Left lobe of liver (tissue), 2 donors: ENCODE measurements at regions not wholly inside any gene's neighbourhood (a gene's known extent, or its start where the extent isn't known, plus 50 kb on each side); places are given as distances from the start of the nearest gene placed in this dataset.
A peak's percentile ranks its signal among the peaks of the same experiment; 100 is the strongest.

Source experiments
- ATAC-seq: fragments of 200-7000 bp; cut with Tn5 transposase; one replicate; pipeline ENCODE4 v1.9.1; 2020; ENCODE audit warnings: mild to moderate bottlenecking, moderate library complexity
- DNase-seq: peaks from one replicate; pipeline ENCODE4 v3.0.0-alpha.2; 2020; ENCODE audit warnings: low spot score
- donor health status: DM: no; HTN: no; CAD: no; lungs with moderate emphysema.
- donor health status: DM: no; HTN: yes; CAD: no.

DNA sequence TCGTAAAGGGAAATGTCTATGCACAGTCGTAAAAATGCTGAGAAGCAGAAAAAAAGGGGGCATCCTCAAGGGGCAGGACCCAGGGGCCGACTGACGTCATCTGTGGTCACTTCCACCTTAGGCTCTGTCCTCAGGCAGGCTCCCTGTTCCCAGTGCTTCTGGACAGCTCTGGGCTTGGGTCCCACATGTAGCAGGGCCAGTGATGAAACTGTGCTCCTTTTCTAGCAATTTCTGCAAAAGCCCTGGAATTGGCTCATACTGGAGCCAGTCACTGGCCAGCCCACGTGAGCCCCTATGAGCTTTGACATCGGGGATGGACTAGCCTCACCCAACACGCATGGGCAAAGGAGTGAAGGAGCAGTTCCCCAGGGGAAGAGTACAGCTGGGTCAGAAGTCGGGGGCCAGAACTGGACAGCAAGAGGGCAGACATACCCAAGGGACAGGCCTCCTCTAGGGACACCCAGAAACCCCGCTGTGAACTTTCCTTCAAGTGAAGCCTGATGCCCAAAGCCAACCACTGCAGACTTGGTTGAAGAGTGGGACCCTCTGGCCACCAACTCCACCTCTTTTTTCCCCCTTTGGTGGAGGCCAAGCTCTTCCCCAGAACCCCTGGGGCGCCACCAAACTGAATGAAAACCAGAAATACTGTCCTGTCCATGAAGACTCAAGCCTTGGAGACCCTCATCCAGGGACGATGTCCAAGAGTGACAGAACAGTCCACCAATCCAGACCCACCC, 1349.0 kb downstream of the BRD1 start:
- DNase-seq (peak; percentile 10), ATAC-seq (no peak)

DNA sequence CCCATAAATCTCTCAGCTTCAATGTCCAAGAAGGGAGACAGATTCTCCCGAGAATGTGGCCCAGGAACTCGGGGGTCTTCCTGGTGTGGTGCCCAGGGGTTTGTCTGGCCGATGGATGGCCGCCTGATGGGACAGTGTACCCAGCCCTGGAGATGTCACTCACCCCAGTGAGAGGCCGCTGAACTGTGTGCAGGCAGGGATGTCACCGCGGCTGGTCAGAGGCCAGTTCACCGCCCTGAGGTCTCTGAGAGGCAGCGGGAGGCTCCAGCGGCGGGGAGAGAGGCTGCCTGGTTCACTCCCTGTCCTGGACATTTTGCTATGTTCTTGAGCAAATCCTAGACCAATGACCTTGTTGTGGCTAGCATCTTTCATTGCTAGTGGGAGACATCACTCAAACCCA, 1349.5 kb downstream of the BRD1 start:
- no peak for DNase-seq

DNA sequence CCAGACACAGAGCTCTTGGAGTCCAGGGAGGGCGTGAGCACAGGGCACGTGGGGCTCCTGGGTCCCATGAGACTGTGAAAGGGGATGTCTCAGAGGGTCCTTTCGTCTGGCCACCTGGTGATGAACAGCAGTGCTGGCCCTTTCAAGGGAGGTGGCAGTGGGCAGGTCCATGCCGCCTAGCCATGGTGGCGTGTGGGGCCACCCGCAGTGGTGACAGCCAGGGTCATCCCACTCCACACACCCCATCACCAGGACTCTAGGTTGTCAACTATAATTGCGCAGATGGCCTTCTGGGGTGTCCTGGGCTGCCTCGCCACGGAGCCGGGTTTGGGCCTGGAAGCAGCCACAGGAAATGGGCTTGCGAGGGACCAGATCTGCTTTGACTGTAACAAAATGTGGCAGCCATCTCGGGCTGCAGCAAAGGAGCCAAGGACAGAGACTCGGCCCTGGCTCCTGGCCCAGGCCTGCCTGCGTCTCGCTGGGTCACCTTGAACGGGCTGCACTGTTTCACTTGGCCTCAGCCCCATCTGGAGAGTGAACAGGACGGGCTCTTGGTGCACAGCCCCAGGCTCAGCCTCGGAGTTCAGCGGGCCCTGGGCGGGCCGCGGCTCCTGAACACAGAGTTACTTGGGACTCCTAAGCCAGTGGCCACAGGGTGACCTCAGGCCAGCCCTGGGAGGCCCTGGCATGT, 1350.5 kb downstream of the BRD1 start:
- no peak for DNase-seq
- ATAC-seq: peak; percentile 39

More for the DNA sequence above, 1349.5 kb downstream of the BRD1 start:
- no peak for ATAC-seq

DNA sequence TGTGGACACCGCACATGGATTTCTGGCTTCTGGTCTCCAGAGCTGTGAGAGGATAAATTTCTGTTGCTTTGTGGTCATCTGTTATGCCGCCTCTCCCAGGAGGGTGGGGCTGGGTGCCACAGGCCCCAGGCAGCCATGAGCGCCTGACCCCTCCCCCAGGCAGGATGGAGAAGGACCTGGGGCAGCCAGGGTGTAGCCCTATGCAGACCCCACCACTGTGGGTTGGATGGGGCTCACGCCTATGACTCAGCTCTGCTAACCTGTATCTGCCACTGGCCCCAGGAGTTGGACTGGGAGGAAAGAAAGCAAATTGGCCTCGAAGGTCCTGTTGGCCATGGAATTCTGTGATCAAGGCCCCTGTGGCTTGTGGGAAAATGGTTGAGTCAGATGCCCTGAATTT, 1351.1 kb downstream of the BRD1 start:
- ATAC-seq (no peak), DNase-seq (no peak)

DNA sequence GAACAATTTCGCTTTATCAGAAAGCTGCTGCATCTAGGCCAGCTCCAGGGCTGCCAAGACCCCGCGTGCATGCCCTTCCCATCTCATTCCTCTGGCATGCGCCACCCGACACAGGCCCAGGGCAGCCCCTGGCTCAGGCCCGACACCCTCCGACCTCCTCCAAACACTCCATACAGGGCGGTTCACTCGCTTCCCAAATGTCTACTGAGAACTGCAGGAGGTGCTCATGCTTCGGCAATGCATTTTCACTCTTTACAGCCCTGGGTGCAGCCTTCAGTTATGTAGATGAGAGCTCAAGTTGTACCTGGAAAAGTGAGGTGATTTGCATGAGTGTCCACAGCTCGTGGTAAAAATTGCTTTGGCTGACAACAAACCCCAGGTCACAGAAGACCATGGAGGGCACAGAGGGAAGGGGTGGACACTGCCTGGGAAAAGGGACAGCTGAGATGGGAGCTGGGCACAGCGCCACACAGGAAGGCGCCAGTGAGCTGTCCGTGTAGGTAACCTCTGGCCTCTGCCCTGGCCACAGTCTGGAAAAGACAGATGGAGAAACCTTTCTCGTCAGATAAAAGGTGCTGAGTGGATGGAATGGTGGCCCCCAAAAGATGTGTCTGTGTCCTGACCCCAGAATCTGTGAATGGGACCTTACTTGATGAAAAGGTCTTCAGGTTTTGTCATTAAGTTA, 1351.9 kb downstream of the BRD1 start:
- no peak for ATAC-seq
- peak; percentile 30 for DNase-seq

DNA sequence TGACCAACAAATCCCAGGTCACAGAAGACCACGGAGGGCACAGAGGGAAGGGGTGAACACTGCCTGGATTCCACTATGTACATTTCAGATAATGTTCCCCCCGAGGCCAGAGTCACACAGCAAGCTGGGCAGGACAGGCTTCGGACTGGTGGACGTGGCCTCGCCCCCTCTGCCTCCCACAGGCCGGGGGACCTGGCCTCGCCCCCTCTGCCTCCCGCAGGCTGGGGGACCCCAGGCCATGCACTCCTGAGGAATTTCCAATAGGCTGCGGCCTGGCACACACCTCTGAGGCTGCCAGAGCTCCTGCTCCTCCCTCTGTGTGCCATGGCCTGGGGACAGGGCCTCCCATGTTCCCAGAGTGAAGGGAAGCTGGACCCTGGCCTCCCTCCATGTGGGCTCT, 1352.8 kb downstream of the BRD1 start:
- DNase-seq (peak; percentile 27), ATAC-seq (no peak)

DNA sequence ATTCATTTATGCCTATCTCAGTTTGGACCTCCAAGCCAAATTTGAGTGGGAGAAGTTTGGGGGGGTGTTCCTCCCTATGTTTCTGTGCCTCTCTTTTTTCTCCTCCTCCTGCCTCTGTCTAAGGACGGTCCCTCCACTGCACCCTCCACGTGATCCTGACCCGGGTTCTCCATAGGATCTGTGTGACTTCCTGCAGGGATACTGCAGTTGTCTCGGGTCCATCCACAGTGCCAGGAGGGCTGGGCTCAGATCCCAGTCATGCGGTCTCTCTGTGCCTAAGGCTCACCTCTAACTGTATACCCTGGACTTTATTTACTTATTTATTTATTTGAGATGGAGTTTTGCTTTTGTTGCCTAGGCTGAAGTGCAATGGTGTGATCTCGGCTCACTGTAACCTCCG, 1354.5 kb downstream of the BRD1 start:
- no peak for ATAC-seq
- peak; percentile 15 for DNase-seq

DNA sequence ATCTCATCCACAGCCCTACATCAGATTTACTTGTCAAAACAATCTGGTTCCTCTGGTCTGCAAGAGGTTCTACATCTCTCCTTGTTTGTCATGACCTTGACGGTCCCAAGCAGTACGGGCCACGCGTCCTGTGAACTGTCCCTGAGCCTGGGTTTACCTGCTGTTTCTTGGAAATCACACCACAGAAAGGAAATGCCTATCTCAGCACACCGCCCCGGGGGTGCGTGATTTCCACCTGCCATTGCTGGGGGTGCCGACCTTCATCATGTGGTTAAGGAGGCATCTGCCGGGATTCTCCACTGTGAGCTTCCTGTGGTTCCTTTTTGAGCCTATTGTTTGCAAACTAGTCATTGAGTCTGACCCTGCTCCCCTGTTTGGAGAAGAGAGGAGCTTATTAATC, 1363.4 kb downstream of the BRD1 start:
- no peak for DNase-seq
- ATAC-seq: no peak

DNA sequence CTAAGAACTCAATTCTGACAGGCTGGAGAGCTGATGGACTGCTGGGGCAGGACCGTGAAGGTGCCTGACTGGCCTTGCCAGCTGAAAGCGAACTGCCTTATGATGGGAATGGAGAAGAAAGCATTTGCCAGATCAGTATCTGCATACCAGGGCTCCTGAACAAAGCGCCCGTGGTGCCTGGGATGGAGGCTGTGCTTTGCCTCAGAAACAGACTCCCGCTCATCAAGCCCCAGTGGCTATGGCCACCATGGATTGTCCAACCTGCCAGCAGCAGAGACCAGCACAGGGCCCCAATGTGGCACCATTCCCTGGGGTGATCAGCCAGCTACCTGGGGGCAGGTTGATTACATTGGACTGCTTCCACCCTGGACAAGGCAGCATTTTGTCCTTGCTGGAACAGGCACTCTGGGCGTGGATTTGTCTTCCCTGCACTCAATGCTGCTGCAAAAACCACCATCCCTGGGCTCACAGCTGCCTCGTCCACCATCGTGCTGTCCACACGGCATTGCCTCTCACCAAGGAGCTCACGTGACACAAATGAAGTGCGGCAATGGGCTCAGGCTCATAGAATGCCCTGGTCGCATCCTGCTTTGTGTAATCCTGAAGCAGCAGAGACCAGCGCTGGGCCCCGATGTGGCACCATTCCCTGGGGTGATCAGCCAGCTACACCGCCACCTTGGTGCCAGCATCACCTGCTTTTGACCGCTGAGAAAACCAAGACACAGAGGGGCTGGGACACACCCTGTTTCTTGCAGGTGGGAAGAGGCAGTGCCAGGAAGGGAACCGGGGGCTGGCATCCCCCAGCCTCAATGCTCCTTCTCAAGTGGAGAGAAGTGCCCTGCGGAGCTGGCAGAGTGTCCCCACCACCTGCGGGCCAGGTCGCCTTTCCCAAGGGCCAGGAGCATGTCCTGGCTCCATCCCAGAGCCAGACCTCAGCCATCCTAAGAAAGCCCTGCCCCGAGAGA, 1367.5 kb downstream of the BRD1 start:
- DNase-seq (no peak), ATAC-seq (no peak)

DNA sequence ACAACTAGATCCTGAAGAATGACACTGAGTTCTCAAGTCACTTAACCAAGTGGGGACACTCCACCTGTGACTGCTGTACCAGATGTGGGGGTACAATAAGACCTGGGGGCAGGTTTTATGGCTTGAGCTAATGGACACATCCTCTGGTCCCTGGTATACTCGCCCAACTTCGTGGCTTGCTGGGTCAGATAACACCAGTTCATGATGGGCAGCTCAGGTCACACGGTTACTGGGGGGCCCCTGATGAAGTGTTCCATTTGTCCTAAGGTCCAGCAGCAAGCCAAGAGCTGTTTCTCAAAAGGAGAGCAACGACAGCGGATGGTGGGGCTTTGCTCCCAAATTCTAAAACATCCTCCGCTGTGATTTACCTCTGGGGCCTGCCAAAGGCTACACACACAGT, 1368.4 kb downstream of the BRD1 start:
- ATAC-seq (no peak), DNase-seq (no peak)

DNA sequence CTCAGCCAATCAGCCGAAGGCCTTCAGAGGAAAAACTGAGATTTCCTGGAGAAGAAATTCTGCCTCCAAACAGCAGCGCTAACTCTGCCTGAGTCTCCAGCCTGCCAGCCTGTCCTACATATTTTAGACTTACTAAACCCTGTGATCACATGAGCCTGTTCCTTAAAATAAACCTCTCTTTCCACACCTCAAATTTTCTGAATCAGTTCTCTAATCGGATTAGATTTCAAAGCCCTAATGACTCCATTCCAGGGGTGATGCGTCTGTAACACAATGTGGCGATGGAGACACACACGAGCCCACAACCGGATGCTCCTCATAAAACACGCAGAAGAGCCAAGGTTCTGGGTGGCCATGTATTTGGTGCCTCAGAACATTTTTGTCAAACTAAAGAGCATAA, 1371.2 kb downstream of the BRD1 start:
- ATAC-seq: no peak
- no peak for DNase-seq

DNA sequence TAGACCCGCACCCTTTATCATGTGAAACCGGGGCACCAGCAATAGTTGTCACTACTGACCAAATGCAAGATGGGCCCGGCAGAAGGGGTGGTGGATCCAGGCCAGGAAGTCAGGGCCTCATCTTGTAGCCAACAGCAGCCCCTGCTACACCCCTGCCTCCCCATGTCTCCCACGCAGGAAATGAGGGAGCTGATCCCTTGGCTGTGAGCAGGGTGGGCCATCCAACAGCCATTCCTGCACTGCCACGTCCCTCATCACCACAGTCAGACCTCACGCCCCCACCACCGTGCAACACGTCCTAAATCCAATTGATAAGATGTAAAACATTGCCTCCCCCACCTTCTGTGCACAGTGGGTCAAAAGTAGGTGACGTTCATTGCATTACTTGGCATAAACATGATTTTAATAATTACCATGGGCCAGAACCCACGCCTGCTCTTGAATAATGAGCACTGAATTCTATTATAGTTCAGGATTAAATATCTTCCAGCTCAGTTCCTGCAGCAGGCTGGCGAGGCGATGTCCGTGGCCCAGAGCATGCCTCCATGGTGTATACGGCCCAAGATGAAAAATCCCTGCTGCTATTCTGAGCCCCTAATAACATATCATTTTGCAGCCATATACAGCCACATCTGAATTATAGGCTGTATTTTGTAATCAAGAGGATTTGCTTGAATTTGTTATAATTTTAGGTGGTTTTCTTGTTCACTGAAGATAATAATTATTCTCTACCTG, 1373.8 kb downstream of the BRD1 start:
- DNase-seq: no peak

DNA sequence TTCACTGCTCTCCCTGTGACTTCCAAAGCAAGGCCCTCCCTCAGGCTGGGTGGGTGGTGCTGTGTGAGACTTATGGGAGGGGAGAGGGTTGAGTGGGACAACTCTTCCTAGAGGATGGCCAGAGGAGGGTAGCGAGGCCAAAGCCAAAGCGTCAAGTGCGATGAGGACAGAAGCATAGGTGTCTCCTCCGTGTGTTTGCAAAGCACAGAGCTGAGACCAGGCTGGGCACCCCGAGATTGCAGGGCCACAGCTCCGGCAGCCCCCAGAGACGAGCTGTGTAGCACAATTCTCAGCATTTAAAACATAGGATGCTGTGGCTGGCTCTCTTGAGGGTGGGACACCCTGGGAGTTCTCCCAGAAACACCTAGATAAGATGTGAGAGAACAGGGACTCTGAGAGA, 1374.5 kb downstream of the BRD1 start:
- ATAC-seq (no peak), DNase-seq (no peak)

More for the DNA sequence above, 1373.8 kb downstream of the BRD1 start:
- no peak for ATAC-seq

DNA sequence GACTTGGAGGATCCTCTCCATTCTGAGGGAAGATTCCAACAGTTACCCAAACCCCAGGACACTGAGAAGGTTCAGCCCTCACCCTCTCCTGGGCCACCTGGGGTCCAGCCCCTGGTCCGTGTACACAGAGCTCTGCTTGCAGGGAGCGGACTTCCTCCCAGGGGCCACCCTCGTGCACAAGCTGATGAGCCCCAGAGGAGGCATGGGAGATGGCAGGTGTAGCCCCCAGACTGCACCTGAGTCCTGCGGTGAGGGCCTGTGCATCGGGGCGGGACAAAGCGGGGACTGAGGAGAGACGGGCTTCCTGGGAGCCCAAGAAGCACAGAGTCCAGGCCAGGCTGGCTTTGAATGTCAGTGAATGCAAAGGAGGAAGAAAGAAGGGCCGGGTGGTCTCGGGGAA, 1374.9 kb downstream of the BRD1 start:
- no peak for ATAC-seq

DNA sequence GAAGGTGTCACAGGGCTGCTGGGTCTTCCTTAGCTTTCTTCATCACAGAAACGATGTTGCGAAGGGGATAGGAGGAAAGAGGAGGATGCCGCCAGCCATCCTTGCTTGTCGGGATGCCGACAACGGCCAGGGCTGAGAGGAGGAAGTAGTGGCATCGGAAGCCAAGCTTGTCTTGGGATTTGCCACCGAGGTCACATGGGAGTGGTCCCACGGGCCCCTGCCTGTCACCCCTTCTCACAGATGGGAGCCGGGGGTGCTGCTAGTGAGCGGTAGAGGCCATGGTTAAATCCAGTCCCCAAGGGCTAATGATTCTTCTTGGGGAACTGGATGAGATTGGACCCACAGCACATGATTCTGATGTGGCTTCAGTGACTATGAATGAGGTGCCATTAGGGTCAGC, 1375.8 kb downstream of the BRD1 start:
- no peak for ATAC-seq
- no peak for DNase-seq

More for the DNA sequence above, 1374.9 kb downstream of the BRD1 start:
- no peak for DNase-seq

DNA sequence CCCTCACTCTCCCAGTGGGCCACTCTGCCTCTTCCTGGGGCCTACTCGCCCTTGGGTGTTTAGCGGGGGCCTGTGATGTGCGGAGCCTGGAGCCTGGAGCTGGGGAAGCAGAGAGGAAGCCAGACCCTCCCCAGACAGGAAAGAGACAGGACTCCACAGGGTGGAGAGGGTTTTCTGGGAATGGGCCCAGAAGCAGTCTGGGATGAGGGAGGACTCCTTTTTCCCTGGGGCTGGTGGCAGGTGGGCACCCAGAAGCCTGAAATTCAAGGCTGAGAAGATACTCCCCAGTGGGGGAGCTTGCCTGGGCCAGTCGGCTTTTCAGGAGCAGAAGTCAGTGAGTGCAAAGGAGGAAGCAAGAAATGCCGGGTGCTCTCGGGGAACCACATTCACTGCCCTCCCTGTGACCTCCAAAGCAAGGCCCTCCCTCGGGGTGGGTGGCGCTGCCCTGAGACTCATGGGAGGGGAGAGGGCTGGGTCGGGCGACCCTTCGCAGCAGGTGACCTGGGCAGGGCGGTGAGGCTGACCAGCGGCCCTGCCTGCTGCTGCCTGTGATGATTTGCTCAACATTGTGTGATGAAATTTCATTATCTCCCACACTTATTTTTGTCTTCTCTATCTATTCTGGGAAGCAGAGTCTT, 1377.4 kb downstream of the BRD1 start:
- ATAC-seq: no peak
- DNase-seq: no peak

DNA sequence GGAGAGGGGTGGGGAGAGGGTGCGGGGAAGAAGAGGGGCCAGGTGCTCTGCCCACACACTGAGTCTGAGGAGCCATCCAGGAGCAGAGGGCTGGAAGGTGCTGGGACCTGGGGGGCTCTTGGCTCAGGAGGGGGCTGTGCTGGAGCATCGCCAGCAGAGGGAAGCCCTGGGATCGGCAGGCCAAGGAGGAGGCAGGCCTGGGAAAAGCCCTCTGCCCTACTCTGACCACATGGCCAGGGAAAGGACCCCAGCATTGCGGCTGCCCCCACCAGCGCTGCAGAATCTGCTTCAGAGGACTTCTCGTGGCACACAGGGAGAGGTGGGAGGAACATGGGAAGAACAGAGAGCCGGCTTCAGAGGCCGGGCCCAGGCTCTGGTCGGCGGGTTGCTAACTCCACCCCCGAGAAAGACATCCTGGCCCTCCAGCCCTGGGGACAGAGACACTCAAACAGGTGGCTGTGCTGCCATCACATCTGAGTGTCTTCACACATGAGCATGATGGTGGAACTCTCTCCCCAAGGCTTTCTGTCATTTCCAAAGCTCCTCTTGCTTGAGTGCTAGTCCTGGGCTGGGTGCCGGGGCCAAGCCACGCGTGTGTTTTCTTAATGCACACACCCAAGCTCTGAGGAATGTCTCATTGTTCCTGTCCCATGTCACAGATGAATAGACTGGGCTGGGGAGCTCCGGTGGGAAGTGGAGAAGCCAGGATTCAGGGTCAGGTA, 1378.0 kb downstream of the BRD1 start:
- DNase-seq (no peak), ATAC-seq (no peak)

DNA sequence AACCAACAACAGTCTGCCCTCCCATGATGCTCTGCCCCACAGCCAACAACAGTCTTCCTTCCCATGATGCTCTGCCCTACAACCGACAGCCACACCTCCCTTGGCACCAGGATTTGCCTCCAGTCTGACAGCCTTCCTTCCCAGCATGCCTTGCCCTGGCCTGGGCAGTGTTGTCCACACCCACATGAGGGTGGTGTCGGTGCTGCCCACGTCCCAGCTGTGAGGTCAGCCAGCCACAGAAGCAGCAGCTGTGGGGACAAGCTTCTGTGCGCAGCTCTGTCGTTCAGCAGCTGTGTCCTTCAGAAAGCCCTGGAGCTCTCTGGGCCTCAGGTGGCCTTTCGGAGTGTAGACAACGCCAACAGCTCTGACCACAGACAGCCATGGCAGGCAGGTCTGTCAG, 1378.9 kb downstream of the BRD1 start:
- ATAC-seq (no peak), DNase-seq (no peak)
